ENCODE measurements at regions not wholly inside any gene's neighbourhood (a gene's known extent, or its start where the extent isn't known, plus 50 kb on each side); places are given as distances from the start of the nearest gene placed in this dataset.
A peak's percentile ranks its signal among the peaks of the same experiment; 100 is the strongest.

GRCh38 chr2:220070349-220070748 is 442.9 kb downstream of the SLC4A3 start:
- TF ChIP-seq, protein P1, sequence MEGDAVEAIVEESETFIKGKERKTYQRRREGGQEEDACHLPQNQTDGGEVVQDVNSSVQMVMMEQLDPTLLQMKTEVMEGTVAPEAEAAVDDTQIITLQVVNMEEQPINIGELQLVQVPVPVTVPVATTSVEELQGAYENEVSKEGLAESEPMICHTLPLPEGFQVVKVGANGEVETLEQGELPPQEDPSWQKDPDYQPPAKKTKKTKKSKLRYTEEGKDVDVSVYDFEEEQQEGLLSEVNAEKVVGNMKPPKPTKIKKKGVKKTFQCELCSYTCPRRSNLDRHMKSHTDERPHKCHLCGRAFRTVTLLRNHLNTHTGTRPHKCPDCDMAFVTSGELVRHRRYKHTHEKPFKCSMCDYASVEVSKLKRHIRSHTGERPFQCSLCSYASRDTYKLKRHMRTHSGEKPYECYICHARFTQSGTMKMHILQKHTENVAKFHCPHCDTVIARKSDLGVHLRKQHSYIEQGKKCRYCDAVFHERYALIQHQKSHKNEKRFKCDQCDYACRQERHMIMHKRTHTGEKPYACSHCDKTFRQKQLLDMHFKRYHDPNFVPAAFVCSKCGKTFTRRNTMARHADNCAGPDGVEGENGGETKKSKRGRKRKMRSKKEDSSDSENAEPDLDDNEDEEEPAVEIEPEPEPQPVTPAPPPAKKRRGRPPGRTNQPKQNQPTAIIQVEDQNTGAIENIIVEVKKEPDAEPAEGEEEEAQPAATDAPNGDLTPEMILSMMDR (IDR thresholded peaks at IDR 0.05; ENCODE audit: low read depth, low read length, missing control alignments) = no peak
- no peak for DNase-seq
- H3K27ac ChIP-seq = no peak overlapping the region
- H3K36me3 ChIP-seq (replicated peaks) = no peaks in the 10 kb centered on the region
- in situ Hi-C loops (cut with HindIII; ENCODE audit: low pct_ligation_motif_present, low sequenced_read_pairs) = no loop called here
- H3K27me3 ChIP-seq (replicated peaks) = no peaks in the 10 kb centered on the region
- no peak overlapping the region for H3K4me3 ChIP-seq (ENCODE audit: low read depth, low read length)

- in situ Hi-C loops (cut with HindIII; ENCODE audit: low pct_ligation_motif_present, low sequenced_read_pairs) = no loop called here
- no peaks in the 10 kb centered on the region for H3K27me3 ChIP-seq (replicated peaks)
- no peak for DNase-seq
- H3K27ac ChIP-seq = no peak overlapping the region
- TF ChIP-seq, protein P1 (IDR thresholded peaks at IDR 0.05; ENCODE audit: low read depth, low read length, missing control alignments) = no peak
- no peaks in the 10 kb centered on the region for H3K36me3 ChIP-seq (replicated peaks)
- H3K4me3 ChIP-seq (ENCODE audit: low read depth, low read length) = no peak overlapping the region
Observed at GRCh38 chr2:220071696-220072095, 444.3 kb downstream of the SLC4A3 start.

GRCh38 chr2:220072669-220073220 is 445.3 kb downstream of the SLC4A3 start:
- no peak overlapping the region for H3K27ac ChIP-seq
- in situ Hi-C loops (cut with HindIII; ENCODE audit: low pct_ligation_motif_present, low sequenced_read_pairs) = no loop called here
- DNase-seq = no peak
- no peaks in the 10 kb centered on the region for H3K27me3 ChIP-seq (replicated peaks)
- TF ChIP-seq, protein P1 (IDR thresholded peaks at IDR 0.05; ENCODE audit: low read depth, low read length, missing control alignments) = no peak
- H3K36me3 ChIP-seq (replicated peaks) = no peaks in the 10 kb centered on the region
- H3K4me3 ChIP-seq (ENCODE audit: low read depth, low read length) = no peak overlapping the region

DNA sequence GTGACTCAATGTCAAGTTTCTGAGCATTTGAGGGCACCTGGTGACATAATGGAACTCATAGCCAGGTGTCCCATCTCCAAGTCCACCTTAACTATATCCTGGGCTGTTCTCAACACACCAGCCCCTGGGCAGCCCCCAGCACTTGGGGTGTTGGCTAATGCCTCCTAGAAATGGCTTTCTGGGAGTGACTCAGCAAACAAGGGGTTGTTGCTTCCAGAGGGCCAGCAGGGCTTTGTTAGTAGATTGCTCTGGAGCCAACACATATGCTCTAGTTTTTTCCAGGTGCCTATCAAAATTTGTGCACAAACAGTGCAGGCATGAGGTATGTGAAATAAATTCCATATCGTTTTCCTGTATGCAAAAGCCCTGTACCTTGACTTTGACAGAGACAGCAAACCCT is 448.4 kb downstream of the SLC4A3 start:
- TF ChIP-seq, protein P1 (IDR thresholded peaks at IDR 0.05; ENCODE audit: low read depth, low read length, missing control alignments) = no peak
- no peaks in the 10 kb centered on the region for H3K27me3 ChIP-seq (replicated peaks)
- no peak for DNase-seq
- no peaks in the 10 kb centered on the region for H3K36me3 ChIP-seq (replicated peaks)
- no peak overlapping the region for H3K27ac ChIP-seq
- in situ Hi-C loops (cut with HindIII; ENCODE audit: low pct_ligation_motif_present, low sequenced_read_pairs) = no loop called here
- no peak overlapping the region for H3K4me3 ChIP-seq (ENCODE audit: low read depth, low read length)

DNA sequence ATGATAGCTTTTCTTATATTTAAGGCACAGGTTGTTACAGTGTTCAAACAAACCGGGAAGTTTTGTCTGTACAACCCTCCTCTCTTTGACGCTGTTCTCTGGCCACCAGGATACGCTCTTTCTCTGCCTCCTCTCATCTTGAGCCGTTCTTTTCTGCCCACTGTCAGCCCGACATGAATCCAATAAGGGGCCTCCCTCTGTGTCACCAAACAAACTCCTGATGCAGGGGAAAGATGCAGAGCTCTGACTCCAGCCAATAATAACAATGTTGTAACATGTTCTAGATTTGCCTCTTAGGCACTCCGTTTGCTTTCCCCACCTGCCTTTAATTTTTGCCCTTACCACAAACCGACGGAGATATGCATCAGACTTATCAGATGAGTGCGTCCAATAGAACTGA is 449.3 kb downstream of the SLC4A3 start:
- H3K4me3 ChIP-seq (ENCODE audit: low read depth, low read length) = no peak overlapping the region
- in situ Hi-C loops (cut with HindIII; ENCODE audit: low pct_ligation_motif_present, low sequenced_read_pairs) = no loop called here
- no peaks in the 10 kb centered on the region for H3K27me3 ChIP-seq (replicated peaks)
- H3K36me3 ChIP-seq (replicated peaks) = no peaks in the 10 kb centered on the region
- TF ChIP-seq, protein P1 (IDR thresholded peaks at IDR 0.05; ENCODE audit: low read depth, low read length, missing control alignments) = peak; percentile 73
- DNase-seq = peak; percentile 80
- peak overlapping the region; percentile 65 for H3K27ac ChIP-seq

DNA sequence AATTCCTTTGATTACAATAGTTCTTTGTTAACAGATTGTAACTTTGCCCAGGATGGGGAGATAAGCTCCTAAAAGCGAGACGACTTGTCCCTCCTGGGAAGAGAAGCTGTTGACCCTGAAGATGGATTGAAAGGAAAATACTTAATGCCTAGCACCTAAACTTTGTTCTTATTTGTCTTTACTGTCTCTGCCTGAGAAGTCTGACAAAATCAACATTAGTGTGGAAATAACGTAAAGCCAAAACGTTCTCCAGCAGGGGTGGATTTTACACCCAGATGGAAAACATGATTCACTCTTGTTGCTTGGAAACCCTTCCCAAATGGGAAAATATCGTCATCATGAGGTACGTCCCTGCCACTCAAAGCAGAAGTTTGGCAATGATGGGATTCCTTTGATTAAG is 450.1 kb downstream of the SLC4A3 start:
- in situ Hi-C loops (cut with HindIII; ENCODE audit: low pct_ligation_motif_present, low sequenced_read_pairs) = no loop called here
- DNase-seq = peak; percentile 60
- Histone ChIP-seq H3K36me3 (replicated peaks) (no peaks in the 10 kb centered on the region), H3K27ac (peak overlapping the region; percentile 65), H3K27me3 (replicated peaks) (no peaks in the 10 kb centered on the region), H3K4me3 (ENCODE audit: low read depth, low read length) (no peak overlapping the region)
- TF ChIP-seq, protein P1 (IDR thresholded peaks at IDR 0.05; ENCODE audit: low read depth, low read length, missing control alignments) = no peak
